Loucy (cell line): ENCODE measurements at regions not wholly inside any gene's neighbourhood (a gene's known extent, or its start where the extent isn't known, plus 50 kb on each side); places are given as distances from the start of the nearest gene placed in this dataset.

Experiments
- H2AFZ ChIP-seq: fragments of 200-600 bp; sonication (generic); 2 replicates; pipeline ENCODE4 v1.6.0; 2016; ENCODE audit warnings: antibody characterized with exemption, mild to moderate bottlenecking, low read length, moderate library complexity
- H3F3A ChIP-seq: fragments of 200-600 bp; 2 replicates; pipeline ENCODE4 v1.6.0; 2016; ENCODE audit warnings: antibody characterized with exemption, low read depth, mild to moderate bottlenecking
- H3K27me3 ChIP-seq: fragments of 200-600 bp; sonication (generic); 2 replicates; pipeline ENCODE4 v1.6.1; 2014; ENCODE audit warnings: low read length, mild to moderate bottlenecking; ENCODE audit not compliant: insufficient read depth, poor library complexity, severe bottlenecking
- H3K36me3 ChIP-seq: fragments of 200-600 bp; sonication (generic); 2 replicates; pipeline ENCODE4 v1.6.1; 2016; ENCODE audit warnings: low read length; ENCODE audit not compliant: insufficient read depth
- H3K4me1 ChIP-seq: fragments of 200-600 bp; sonication (generic); 2 replicates; pipeline ENCODE4 v1.5.1; 2014; ENCODE audit warnings: low read length, mild to moderate bottlenecking; ENCODE audit not compliant: insufficient read depth, poor library complexity, severe bottlenecking
- H3K4me2 ChIP-seq: fragments of 200-600 bp; sonication (generic); 2 replicates; pipeline ENCODE4 v1.6.0; 2014; ENCODE audit warnings: antibody characterized with exemption, low read length, low read depth, mild to moderate bottlenecking; ENCODE audit not compliant: poor library complexity, severe bottlenecking
- H3K4me3 ChIP-seq: fragments of 200-600 bp; sonication (generic); 2 replicates; pipeline ENCODE4 v1.5.1; 2014; ENCODE audit warnings: low read length, mild to moderate bottlenecking, mixed read lengths; ENCODE audit not compliant: poor library complexity, severe bottlenecking
- H3K79me2 ChIP-seq: fragments of 200-600 bp; sonication (generic); 2 replicates; pipeline ENCODE4 v1.6.1; 2014; ENCODE audit warnings: low read length; ENCODE audit not compliant: insufficient read depth
- H3K9ac ChIP-seq: fragments of 200-600 bp; sonication (generic); 2 replicates; pipeline ENCODE4 v1.6.0; 2014; ENCODE audit warnings: mild to moderate bottlenecking, low read depth, low read length, moderate library complexity; ENCODE audit not compliant: poor library complexity, severe bottlenecking
- H3K9me2 ChIP-seq: fragments of 200-600 bp; sonication (generic); replicated peaks from 2 replicates; pipeline ENCODE4 v1.6.1; 2016; ENCODE audit warnings: low read depth, low read length, mixed read lengths
- H3K9me3 ChIP-seq: fragments of 200-600 bp; sonication (generic); 2 replicates; pipeline ENCODE4 v1.6.1; 2014; ENCODE audit warnings: mild to moderate bottlenecking, antibody characterized with exemption, low read length, low read depth; ENCODE audit not compliant: insufficient read depth
- H4K20me1 ChIP-seq: fragments of 200-600 bp; sonication (generic); 2 replicates; pipeline ENCODE4 v1.6.0; 2014; ENCODE audit warnings: antibody characterized with exemption, low read length, mild to moderate bottlenecking; ENCODE audit not compliant: insufficient read depth, poor library complexity, severe bottlenecking
- CTCF ChIP-seq: fragments of 200-600 bp; sonication (generic); conservative IDR thresholded peaks from 2 replicates; pipeline ENCODE4 v1.5.1; 2014; ENCODE audit warnings: mild to moderate bottlenecking, antibody characterized with exemption, low read length
- EZH2phosphoT487 ChIP-seq: fragments of 200-600 bp; IDR thresholded peaks from 2 replicates; pipeline ENCODE4 v1.6.1; 2018; ENCODE audit warnings: antibody characterized with exemption, mild to moderate bottlenecking, moderate library complexity, borderline replicate concordance

DNA sequence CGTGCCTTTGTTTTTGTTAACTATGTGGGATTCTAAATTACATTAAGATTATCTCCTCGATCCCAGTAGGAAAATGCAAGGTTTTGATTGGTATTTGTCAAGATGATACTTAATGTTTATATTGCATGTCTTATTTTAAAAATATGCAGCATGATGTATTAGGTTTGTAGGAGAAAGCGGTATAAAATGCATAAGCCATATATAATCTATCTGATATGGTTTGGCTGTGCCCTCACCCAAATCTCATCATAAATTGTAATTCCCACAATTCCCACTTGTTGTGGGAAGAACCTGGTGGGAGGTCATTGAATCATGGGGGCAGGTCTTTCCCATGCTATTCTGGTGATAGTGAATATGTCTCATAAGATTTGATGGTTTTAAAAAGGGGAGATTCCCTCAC lies 198.1 kb upstream of the NCAM2 start:
- Histone ChIP-seq H3K4me1 (no peaks in the 10 kb centered on the region), H3K9me2 (no peaks in the 10 kb centered on the region), H3K79me2 (no peaks in the 10 kb centered on the region), H3K9ac (no peak overlapping the region), H2AFZ (no peak overlapping the region), H3K9me3 (no peaks in the 10 kb centered on the region), H3F3A (no peaks in the 10 kb centered on the region), H4K20me1 (no peaks in the 10 kb centered on the region), H3K27me3 (no peaks in the 10 kb centered on the region), H3K36me3 (no peaks in the 10 kb centered on the region), H3K4me3 (no peak overlapping the region), H3K4me2 (no peak overlapping the region)
- TF ChIP-seq CTCF (no peak), EZH2phosphoT487 (no peak)

DNA sequence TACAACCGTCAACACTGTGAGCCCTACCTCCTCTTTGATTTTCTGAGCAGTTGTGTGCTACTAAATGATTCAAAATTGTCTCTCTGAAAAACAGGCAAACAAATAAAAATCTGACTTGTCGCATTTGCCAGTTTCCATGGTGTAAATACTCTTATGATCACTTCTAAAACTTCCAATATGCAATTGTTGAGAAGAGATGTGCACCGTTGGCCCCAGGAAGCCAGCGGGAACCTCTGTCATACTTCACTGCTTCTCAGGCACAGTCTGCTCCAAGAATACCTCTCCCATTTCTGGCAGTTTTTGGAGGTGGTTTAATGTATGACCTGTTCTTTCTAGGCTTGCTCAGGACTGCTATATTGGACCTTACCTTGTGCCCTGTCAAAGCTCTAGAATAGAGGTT lies 196.0 kb upstream of the NCAM2 start:
- TF ChIP-seq EZH2phosphoT487 (no peak), CTCF (no peak)

DNA sequence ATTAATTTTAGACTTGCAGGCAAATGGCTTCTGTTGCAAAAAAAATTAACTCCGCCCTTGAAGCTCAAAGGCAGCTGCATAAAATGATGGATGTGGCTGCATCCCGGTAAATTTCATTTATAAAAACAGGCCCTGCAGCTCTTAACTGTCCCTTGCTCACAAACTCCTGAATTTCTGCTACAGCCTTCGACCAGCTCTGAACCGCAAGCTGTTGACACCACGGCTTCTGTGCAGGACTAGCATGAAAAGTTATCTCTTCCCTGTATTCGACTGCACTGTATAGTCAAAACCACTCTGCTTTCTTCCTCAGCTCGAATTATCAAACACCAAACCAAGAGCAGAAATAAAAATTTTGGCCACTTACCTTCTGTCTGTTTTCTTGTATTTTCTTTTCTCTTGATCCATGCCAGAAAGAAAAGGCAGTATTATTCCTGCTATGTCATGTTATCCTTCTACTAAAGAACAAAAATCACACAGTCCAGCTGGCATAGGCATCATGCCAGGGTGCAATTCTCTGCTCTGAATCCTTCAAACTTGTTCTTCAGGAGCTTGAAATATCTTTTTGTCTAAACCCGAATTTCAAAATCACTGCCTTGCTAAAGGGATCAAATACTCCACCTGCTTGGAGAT lies 195.5 kb upstream of the NCAM2 start:
- Histone ChIP-seq H3K9ac (no peak overlapping the region), H3K9me3 (no peaks in the 10 kb centered on the region), H3K9me2 (no peaks in the 10 kb centered on the region), H3K27me3 (no peaks in the 10 kb centered on the region), H4K20me1 (no peaks in the 10 kb centered on the region), H3K4me1 (no peaks in the 10 kb centered on the region), H3K4me3 (no peak overlapping the region), H3K79me2 (no peaks in the 10 kb centered on the region), H2AFZ (no peak overlapping the region), H3K4me2 (no peak overlapping the region), H3K36me3 (no peaks in the 10 kb centered on the region), H3F3A (no peaks in the 10 kb centered on the region)
- no peak for TF ChIP-seq EZH2phosphoT487
- TF ChIP-seq CTCF, result no peak

More for the DNA sequence above, 196.0 kb upstream of the NCAM2 start:
- no peaks in the 10 kb centered on the region for H3K4me1 ChIP-seq
- no peaks in the 10 kb centered on the region for H3F3A ChIP-seq
- H3K36me3 ChIP-seq, result no peaks in the 10 kb centered on the region
- H2AFZ ChIP-seq, result no peak overlapping the region
- no peak overlapping the region for H3K4me2 ChIP-seq
- H3K9me2 ChIP-seq, result no peaks in the 10 kb centered on the region
- no peaks in the 10 kb centered on the region for H4K20me1 ChIP-seq
- no peaks in the 10 kb centered on the region for H3K27me3 ChIP-seq
- no peak overlapping the region for H3K9ac ChIP-seq
- no peak overlapping the region for H3K4me3 ChIP-seq
- H3K79me2 ChIP-seq, result no peaks in the 10 kb centered on the region
- no peaks in the 10 kb centered on the region for H3K9me3 ChIP-seq
